Colonic mucosa (tissue), 4 donors: ENCODE measurements at regions not wholly inside any gene's neighbourhood (a gene's known extent, or its start where the extent isn't known, plus 50 kb on each side); places are given as distances from the start of the nearest gene placed in this dataset.

Experiments used
- DNase-seq: peaks from one replicate; pipeline ENCODE4 v3.0.0-alpha.2; 2020
- H3K27ac ChIP-seq: fragments of 200-600 bp; one replicate; pipeline ENCODE4 v1.8.0; 2021
- H3K27me3 ChIP-seq: fragments of 200-600 bp; one replicate; pipeline ENCODE4 v1.8.0; 2021
- H3K36me3 ChIP-seq: fragments of 200-600 bp; one replicate; pipeline ENCODE4 v1.8.0; 2021
- H3K4me1 ChIP-seq: fragments of 200-600 bp; one replicate; pipeline ENCODE4 v1.8.0; 2021; ENCODE audit warnings: mild to moderate bottlenecking
- H3K4me3 ChIP-seq: fragments of 200-600 bp; one replicate; pipeline ENCODE4 v1.8.0; 2021
- H3K9ac ChIP-seq, 2 donors: one replicate each; pipeline ENCODE4 v1.7.0; 2013; ENCODE audit warnings: control low read depth in 2 of 2, low read depth in 2 of 2, low read length in 2 of 2
- H3K9me3 ChIP-seq: fragments of 200-600 bp; one replicate; pipeline ENCODE4 v1.8.0; 2021
- CTCF ChIP-seq: fragments of 200-600 bp; IDR thresholded peaks from one replicate; pipeline ENCODE4 v1.8.0; 2022; ENCODE audit warnings: antibody characterized with exemption, mild to moderate bottlenecking
- intact Hi-C: fragments of 100-400 bp; cut with DNase I; formaldehyde crosslinking; loops from one replicate; pipeline ENCODE4 v1.14.1; 2022
- donor health status: healthy.
- donor health status: DM: no; HTN: no; CAD: no.
- donor health status: DM: no; HTN: no; CAD: no.

GRCh38 chr20:10928841-10929421 is 255.1 kb upstream of the JAG1 start:
- intact Hi-C loops, result no loop called here
- Histone ChIP-seq H3K27me3 (no peaks in the 10 kb centered on the region), H3K4me1 (no peaks in the 10 kb centered on the region), H3K27ac (no peak overlapping the region), H3K36me3 (no peaks in the 10 kb centered on the region), H3K4me3 (no peak overlapping the region), H3K9me3 (no peaks in the 10 kb centered on the region), H3K9ac (no peak overlapping the region)
- no peak for DNase-seq
- no peak for TF ChIP-seq CTCF

DNA sequence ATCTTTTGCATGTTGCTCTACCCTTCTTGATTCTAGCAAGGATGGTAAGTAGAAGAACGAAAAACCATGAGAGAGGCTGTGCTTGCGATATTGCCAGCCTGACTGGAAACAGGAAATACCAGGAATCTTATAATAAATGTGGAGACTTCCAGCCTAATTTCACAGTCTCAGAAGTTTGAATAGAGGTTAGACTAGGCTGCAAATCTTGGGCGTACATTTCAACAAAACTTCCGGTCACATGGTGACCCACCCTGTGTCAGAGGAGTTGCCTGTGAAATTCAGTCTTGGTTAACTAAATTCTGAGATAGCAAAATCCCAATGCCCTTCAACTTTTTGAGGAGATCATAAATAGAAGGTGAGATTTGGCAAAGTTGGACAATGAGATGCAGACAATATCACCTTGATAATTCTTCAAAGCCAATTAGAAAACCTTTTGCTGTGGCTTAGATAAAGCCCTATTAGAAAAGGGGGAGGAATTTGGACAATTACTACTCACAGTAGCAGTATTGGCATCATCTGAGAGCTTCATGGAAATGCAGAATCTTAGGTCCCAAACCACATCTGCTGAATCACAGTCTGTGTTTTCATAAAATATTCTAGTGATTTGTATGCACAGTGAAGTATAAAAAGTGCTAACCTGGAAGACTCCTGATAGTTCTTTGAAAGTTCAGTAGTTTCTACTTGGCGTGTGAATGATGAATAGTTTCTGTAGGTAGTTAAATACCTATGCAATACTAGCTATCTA is 262.0 kb upstream of the JAG1 start:
- TF ChIP-seq CTCF, result no peak
- no peak overlapping the region for H3K27ac ChIP-seq
- intact Hi-C loops, result no loop called here

DNA sequence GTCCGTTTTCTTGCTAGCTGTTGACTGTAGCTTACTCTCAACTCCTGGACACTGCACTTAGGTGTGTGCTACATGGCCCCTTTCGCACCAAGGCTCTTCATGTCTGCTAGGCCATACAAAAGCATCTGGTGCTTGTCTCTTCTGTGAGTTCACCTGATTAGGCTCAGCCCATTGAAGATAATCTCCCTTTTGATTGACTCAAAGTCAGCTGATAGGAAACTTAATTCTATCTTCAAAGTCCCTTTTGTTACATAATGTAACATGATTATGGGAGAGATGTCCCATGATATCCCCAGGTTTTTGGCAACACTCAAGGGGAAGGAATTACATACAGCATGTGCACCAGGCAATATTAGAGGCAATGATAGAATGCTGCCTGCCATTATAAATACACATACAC is 263.0 kb upstream of the JAG1 start:
- intact Hi-C loops, result no loop called here
- Histone ChIP-seq H3K9ac (no peak overlapping the region), H3K4me1 (no peaks in the 10 kb centered on the region), H3K9me3 (no peaks in the 10 kb centered on the region), H3K4me3 (no peak overlapping the region), H3K27ac (no peak overlapping the region), H3K36me3 (no peaks in the 10 kb centered on the region), H3K27me3 (no peaks in the 10 kb centered on the region)
- TF ChIP-seq CTCF, result no peak
- DNase-seq, result no peak

More for the DNA sequence above, 262.0 kb upstream of the JAG1 start:
- Histone ChIP-seq H3K27me3 (no peaks in the 10 kb centered on the region), H3K9me3 (no peaks in the 10 kb centered on the region), H3K36me3 (no peaks in the 10 kb centered on the region), H3K4me3 (no peak overlapping the region), H3K4me1 (no peaks in the 10 kb centered on the region), H3K9ac (no peak overlapping the region)
- DNase-seq, result no peak

- Histone ChIP-seq H3K36me3 (no peaks in the 10 kb centered on the region), H3K27me3 (no peaks in the 10 kb centered on the region), H3K9ac (no peak overlapping the region), H3K9me3 (no peaks in the 10 kb centered on the region), H3K27ac (no peak overlapping the region), H3K4me1 (no peaks in the 10 kb centered on the region), H3K4me3 (no peak overlapping the region)
- no peak for DNase-seq
- no peak for TF ChIP-seq CTCF
- intact Hi-C loops, result no loop called here
These were observed 265.6 kb upstream of the JAG1 start for GRCh38 chr20:10939331-10939941.

DNA sequence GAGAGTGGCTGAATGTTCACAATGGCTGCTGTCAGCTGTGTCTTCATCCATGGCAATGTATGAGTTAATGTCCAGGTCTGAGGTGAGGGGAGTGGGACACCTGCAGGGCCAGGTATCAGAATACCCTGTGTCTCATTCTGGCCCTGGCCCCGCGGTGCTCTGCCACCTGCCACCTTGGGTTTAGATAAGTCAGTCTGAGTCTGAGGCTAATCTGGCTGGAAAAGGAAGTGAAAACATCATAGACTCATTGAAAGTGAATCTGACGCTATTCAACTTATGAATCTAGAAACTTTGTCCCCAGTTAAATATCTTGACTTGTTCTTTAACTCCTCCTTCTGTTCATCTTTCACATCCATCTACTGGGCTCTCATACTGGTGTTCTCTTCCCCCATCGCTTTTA is 267.1 kb upstream of the JAG1 start:
- intact Hi-C loops, result no loop called here
- no peaks in the 10 kb centered on the region for H3K27me3 ChIP-seq
- H3K4me3 ChIP-seq, result no peak overlapping the region
- no peaks in the 10 kb centered on the region for H3K36me3 ChIP-seq
- no peak for DNase-seq
- no peak overlapping the region for H3K27ac ChIP-seq
- TF ChIP-seq CTCF, result no peak
- H3K9ac ChIP-seq, result no peak overlapping the region
- H3K9me3 ChIP-seq, result no peaks in the 10 kb centered on the region
- no peaks in the 10 kb centered on the region for H3K4me1 ChIP-seq
